CD4-positive, alpha-beta T cell treated with Interleukin-21 for 1 hour (primary cell): ENCODE measurements at regions not wholly inside any gene's neighbourhood (a gene's known extent, or its start where the extent isn't known, plus 50 kb on each side); places are given as distances from the start of the nearest gene placed in this dataset.
"Not testable (repeated sequence)": the region's sequence is repeated elsewhere in the genome, so short reads cannot be mapped to it uniquely, and the experiment has no call there.

ENCODE experiments used
- DNase-seq: peaks from one replicate; pipeline ENCODE4 v3.0.0-alpha.2; 2020

DNA sequence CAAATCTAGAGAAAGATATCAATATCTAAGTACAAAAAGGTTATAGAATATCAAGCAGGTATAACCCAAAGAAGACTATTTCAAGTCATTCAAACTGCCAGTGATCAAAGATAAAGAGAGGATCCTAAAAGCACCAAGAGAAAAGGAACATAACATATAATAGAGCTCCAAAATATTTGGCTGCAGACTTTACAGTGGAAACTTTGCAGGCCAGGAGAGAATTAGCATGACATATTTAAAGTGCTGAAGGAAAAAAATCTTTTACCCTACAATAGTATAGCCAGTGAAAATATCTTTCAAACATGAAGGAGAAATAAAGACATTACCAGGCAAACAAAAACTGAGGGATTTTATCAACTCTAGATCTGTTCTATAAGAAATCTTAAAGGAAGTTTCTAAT lies 254.3 kb upstream of the ARHGEF26 start:
- DNase-seq: no peak

DNA sequence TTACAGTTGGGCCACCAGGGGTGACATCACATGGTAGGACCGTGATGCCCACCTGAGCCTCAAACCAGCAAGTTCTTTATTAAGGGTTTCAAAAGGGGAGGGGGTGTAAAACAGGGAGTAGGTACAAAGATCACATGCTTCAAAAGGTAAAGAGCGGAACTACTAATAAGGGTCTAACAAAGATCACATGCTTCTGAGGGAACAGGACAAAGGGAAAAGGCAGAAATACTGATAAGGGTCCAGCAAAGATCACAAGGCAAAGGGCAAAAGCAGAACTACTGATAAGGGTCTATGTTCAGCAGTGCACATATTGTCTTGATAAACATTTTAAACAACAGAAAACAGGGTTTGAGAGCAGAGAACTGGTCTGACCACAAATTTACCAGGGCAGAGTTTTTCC lies 246.8 kb upstream of the ARHGEF26 start:
- DNase-seq: not testable (repeated sequence)

- no peak for DNase-seq
These were observed 240.7 kb upstream of the ARHGEF26 start for GRCh38 chr3:153880493-153880892.

GRCh38 chr3:153881201-153881600 lies 240.0 kb upstream of the ARHGEF26 start:
- DNase-seq: no peak

- DNase-seq: no peak
These were observed 235.8 kb upstream of the ARHGEF26 start for GRCh38 chr3:153885359-153885758.

DNA sequence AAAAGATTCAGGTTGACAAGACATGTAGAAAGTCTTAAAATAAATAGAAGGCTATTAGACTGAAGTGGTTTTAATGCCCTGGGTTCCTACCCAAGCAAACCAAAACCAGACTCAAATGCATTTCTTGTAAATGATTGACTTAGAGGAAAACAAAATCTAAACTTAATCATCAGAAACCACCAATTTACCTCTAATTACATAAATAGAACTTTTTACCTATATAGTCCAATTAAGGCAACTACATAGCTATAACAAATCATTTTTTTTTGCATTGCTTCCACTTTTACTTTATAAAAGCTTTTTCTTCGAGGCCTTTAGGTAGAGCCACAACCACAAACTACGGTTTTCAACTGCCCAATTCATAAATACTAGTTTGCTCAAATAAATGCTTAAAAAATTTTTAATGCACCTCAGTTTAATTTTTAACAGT lies 231.3 kb upstream of the ARHGEF26 start:
- DNase-seq: no peak

DNA sequence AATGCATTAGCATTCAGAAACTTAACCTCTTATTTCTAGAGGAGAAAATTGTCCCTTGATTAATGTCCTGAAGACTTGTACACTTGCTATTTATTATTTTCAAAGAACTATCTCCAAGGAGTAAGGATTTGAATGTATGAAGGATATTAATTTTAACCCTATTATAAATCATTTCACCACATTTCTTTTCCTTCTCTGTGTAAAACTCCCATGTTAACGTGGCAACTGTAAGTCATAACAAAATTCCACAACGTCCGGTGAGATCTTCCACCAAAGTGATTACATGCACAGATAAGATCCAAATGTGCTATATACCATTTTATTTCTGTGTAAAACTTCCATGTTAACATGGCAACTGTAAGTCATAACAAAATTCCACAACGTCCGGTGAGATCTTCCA lies 229.1 kb upstream of the ARHGEF26 start:
- no peak for DNase-seq

GRCh38 chr3:153894857-153895256 lies 226.3 kb upstream of the ARHGEF26 start:
- DNase-seq: no peak

- DNase-seq: no peak
These were observed 225.0 kb upstream of the ARHGEF26 start for GRCh38 chr3:153896197-153896596.

GRCh38 chr3:153897025-153897723 lies 224.0 kb upstream of the ARHGEF26 start:
- no peak for DNase-seq

DNA sequence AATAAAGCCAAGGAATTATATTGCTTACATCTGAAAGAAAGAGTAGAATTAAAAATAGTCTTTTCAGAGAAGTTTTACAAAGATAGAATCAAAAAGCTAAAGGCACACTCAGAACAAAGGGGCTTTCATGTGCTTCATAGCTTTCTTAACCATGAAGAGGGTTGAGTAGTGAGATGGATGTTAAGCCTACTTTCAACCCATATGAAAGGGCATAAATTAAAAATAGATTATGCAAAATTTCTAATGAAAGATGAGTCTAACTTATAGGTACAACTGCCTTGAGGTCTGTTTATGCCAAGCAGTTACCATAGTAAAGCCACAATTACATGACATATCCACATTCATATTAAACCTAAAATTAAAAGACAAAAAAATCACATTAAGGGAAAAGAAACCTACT lies 223.3 kb upstream of the ARHGEF26 start:
- DNase-seq: no peak

GRCh38 chr3:153901152-153901551 lies 220.0 kb upstream of the ARHGEF26 start:
- DNase-seq: no peak

GRCh38 chr3:153901991-153902390 lies 219.2 kb upstream of the ARHGEF26 start:
- no peak for DNase-seq

DNA sequence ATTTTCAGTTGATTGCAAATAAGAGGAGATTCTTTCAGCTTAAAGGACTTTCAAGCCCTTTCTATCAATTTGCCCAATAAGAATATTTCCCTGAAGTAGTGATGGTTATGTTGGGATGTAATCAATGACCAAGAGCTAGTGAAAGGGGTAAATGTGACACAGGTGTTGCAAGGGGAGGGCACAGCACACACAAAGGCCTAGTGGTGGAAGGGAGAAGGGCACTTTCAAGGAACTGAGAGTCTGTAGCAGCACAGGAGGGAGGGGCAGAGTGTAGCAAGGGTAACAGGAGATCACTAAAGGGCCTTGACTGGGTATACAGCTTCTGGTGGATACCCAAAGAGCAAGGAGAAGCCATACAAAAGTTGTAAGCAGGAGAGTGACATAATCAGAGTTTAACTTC lies 217.8 kb upstream of the ARHGEF26 start:
- DNase-seq: no peak

GRCh38 chr3:153906366-153906765 lies 214.8 kb upstream of the ARHGEF26 start:
- no peak for DNase-seq

DNA sequence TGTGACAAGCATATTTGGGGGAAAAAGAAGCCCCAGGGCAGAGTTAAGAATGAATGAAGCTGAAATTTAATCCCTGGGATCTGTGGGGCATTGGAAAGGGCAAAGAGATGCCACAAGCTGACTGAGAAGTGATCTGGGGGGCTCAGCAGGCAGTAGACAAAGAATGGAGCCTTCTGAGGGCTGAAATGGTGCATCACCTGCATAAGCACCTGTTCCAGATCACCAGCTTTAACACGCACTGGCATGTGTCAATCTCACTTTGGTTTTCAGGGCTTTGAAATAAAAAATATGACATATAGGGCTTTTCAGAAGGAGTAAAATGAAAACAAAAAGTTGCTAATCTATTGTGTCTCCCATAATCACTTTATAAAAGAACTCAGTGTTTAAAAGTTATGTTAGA lies 210.8 kb upstream of the ARHGEF26 start:
- DNase-seq: no peak

DNA sequence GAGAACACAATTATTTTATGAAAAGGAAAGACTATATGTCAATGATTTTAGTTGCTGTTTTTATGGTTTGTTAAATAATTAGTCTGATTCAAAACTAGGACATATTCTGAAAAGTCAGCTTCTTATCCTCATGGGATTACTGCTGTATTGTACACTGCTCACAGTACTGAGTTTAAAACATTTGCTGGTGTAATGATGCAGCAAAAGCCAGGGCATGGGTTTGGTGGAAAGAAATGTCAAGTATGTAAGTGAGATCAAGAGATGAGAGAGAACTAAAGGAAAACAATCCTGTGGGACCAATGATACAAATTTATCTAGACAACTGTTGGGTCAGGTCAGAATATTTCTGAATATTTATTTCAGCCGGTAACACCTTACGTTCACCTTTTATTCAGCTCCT lies 210.1 kb upstream of the ARHGEF26 start:
- DNase-seq: no peak

- no peak for DNase-seq
These were observed 201.4 kb upstream of the ARHGEF26 start for GRCh38 chr3:153919773-153920172.

DNA sequence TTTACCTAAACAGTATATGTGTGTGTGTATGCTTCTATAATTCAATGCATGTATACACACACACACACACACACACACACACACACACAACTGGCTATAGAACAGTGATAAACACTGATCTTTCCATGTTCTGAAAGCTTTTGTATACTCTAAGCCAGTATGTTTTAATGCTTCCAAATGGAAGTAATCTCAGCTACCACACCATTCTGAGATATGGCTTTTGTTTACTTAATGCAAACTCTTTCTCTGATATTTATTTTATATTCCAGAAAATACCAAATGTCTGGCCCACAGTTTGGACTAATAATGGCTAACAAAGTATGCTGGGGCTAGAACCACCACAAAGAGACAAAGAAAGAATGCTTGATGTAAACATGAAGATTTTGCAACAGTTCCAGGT lies 199.4 kb upstream of the ARHGEF26 start:
- DNase-seq: no peak

DNA sequence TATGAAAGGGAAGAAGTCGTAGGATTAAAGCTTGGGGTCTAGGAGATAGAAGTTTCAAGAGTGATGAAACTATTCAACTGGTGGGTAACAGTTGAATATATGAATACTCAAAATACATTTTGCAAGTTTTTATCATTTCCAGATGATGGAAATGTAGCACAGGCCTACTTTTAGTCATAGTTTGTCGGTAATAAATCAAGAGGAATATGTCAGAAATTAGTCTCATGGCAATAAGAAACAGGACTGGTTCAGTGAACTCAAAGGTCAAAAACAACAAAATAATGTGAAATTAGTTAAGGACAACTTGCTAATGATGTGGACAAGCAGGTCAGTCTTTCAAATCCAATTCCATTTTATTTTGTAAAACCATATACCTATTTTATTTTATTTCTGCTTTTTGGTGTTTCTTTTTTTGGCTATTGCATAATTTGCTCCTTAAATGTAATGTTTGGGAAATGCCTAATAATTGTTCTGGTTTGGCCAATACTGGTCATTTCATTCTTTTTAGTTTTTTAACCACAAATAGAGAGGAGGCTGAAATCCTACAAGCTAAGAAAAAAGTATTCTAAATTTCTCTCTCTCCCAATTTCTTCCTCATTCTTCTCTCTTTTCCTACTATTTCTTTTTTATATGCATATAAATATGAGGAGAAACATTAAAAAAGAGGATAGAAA lies 195.2 kb upstream of the ARHGEF26 start:
- DNase-seq: no peak

DNA sequence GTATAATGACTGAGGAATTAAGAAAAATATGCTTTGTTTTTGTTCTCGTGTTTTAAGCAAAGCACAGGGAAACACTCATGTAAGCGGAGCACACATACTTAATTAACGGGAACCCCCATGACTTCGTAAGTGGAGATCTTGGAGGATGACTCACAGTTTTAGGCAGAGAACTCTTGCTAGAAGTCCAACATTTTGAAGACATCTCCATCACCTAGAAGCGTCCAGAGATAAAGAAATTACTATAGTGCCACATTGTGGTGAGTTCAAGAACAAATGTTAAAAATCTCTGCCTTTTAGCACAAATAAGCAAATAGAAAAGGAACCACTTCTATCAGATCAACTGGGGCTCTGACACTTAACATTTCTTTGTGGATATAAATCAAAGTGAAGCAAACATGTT lies 194.1 kb upstream of the ARHGEF26 start:
- no peak for DNase-seq

- DNase-seq: no peak
These were observed 192.3 kb upstream of the ARHGEF26 start for GRCh38 chr3:153928851-153929250.

- not testable (repeated sequence) for DNase-seq
These were observed 187.7 kb upstream of the ARHGEF26 start for GRCh38 chr3:153933481-153933880.

DNA sequence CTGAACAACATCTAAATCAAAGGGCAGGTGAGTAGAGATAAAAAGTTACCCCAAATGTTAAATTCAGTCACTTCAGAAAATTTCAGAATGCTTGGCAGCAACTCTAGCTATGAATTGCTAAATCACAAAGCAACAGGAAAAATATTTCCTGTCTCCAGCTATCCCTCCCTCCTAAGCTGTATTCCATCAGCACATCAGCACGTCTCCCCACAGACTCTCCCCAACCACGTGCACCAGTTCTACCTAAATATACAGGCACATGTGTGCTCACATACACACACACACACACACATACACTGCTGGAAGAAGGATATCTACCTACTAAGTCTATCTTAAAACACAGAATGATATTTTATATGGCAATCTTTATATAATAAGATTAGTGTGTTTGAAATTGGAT lies 177.1 kb upstream of the ARHGEF26 start:
- DNase-seq: no peak

GRCh38 chr3:153951276-153951675 lies 169.9 kb upstream of the ARHGEF26 start:
- no peak for DNase-seq
